ENCODE measurements at regions not wholly inside any gene's neighbourhood (a gene's known extent, or its start where the extent isn't known, plus 50 kb on each side); places are given as distances from the start of the nearest gene placed in this dataset.

GRCh38 chr6:126127659-126128058 lies 141.3 kb downstream of the TRMT11 start:
- peak; percentile 14; the same call in 1 of the 2 replicates for TF ChIP-seq CTCF (IDR thresholded peaks at IDR 0.05; ENCODE audit: low read length)
- TF ChIP-seq EZH2 (IDR thresholded peaks at IDR 0.05; ENCODE audit: borderline replicate concordance, low read length) = no peak

Data from OCI-LY1 (cell line).